Embryonic facial prominence (tissue), 1 donor: ENCODE measurements at regions not wholly inside any gene's neighbourhood (a gene's known extent, or its start where the extent isn't known, plus 50 kb on each side); places are given as distances from the start of the nearest gene placed in this dataset.

Experiments used
- DNase-seq: peaks from one replicate; pipeline ENCODE4 v3.0.0-alpha.2; 2016; ENCODE audit errors: extremely low spot score

DNA sequence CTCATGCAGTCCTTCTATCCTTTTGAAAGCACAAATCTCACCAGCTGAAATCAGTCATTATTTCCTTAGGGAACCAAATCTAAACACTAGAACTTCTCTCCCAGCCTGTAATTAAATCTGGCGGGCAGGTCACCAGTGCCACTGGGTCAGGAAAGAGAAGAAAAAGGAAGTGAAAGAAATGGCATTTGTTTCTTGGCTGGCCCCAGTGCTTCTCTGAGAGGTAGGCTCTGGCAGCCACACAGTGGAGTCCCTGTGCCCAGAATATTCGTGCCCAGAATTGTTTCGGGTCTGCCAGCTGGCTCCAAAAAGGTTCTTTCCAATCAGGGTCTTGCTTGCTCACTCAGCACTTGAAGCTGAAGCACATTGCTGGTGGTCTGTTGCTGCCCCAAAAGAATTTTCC is 133.9 kb upstream of the MTAP start:
- DNase-seq, result no peak

DNA sequence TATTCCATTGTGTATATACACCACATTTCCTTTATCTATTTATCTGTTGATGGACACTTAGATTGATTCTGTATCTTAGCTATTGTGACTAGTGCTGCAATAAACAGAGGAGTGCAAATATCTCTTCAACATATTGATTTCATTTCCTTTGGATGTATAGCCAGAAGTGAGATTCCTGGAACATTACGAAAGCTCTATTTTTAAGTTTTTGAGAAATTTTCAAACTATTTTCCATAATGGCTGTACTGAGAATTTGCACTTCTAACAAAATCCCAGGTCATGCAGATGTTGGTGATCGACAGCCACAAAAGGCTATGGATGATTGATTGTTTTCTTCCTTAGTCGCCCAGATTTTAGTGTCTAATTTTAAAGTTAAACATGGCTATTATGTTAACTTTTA is 132.7 kb upstream of the MTAP start:
- no peak for DNase-seq

DNA sequence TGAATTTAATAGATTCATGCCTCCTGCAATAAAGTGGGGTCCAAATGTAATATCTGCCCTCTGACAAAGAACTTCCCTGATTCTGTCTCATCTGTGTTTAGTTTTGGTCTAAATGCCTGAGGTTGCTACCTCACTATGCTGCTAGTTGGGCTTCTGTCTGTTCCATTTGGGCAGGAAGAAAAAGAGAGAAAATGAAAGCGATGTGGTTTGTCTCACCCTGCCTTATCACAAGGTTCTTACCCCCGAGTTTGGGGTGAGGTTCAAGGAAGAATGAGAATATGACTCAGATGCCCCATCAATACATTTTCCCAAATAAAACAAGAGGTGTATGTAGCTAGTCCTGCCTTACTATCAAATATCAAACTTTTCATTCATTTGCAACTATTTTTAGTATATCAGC is 132.1 kb upstream of the MTAP start:
- no peak for DNase-seq

DNA sequence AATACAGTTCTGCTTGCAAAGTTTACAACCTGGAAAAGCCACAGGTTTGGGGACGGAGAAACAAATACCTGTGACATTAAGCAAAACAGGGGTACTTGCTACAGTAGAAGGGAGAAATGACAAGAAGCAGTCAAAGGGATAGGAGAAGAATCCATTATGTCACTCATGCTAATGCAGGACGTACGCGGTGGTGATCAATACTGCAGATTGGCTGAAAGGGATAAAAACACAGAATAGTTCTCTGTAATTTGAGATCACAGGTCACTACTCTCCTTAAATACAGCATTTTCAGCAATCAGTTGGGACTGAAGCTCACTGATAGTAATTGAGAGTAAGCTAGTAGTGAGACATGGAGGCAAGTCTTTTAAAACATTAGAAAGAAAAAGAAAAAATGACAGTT is 130.3 kb upstream of the MTAP start:
- DNase-seq, result no peak

DNA sequence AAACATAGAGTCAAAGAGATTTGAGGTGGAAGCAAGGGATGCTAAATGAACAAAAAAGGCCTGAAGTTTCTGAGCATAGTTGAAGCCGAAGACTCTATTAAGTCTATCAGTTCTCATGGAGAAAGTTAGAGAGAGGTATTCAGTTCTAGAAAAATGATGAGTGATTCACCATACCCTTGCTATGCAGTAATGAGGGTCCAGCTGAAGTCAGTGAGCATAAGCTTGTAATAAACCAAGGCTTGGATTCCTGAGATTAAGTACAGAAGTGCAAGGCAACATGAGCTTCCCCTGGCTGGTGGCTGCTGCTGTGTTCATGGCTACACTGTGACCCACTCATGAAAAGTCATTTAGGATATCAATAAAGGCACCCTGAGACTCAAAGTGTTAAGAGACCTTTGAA is 129.7 kb upstream of the MTAP start:
- no peak for DNase-seq

GRCh38 chr9:21674894-21675293 is 127.5 kb upstream of the MTAP start:
- DNase-seq, result no peak

GRCh38 chr9:21677387-21677786 is 125.0 kb upstream of the MTAP start:
- no peak for DNase-seq

DNA sequence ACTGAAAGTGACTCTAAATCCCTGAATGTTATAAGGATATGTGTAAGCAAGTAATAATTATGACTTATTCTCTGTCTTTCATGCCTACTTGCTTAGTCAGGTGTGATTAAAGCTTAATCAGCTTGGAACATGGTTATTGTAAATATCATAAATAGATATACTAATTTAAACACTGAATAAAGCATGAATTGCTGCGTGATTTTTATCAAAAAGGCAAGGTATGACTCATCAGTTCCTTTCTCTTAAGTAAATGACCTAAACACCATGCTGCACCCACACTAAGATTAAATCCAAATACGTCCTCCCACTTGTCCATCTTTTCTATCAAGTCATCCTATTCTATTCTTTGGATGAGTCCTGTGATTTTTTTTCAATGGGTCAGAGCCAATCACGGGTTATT is 124.6 kb upstream of the MTAP start:
- DNase-seq, result no peak

- DNase-seq, result no peak
Observed at GRCh38 chr9:21679432-21679831, 123.0 kb upstream of the MTAP start.

GRCh38 chr9:21680590-21680989 is 121.8 kb upstream of the MTAP start:
- DNase-seq, result no peak

DNA sequence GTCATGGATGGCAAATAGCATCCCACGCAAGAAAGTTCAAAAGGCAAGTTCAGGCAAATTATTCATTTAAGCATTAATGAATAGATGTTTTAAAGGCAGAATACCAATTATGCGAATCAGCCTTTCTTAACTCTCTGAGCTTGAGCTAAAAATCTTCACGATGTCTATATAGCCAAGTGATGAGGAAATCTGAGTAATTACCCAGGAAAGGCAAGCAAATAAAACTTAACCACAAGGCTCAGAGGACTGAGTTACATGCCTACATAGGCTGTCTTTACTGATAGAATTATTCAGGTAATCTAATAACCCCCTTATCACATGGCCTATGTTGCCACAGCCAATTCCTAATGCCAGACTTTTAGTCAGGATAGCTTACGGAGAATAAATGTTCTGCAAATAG is 120.8 kb upstream of the MTAP start:
- no peak for DNase-seq

DNA sequence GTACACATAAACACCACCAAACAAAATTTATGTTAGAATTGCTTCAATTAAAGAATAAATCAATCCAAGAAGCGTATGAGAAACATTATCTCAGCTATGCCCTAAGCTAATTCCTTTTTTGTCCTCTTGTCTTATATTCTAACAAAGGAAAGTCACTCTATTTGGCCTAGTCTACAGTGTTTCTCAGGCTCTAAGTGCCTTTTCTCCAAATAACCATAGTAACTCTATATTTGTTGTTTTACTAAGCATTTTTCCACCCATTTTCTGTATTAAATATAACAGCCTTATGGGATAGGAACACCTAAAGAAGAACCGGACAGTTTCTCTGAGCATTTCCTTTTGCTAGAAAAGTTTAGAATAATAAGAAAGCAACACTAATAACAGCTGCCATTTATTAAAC is 120.1 kb upstream of the MTAP start:
- DNase-seq, result no peak

GRCh38 chr9:21682981-21683380 is 119.5 kb upstream of the MTAP start:
- no peak for DNase-seq

- DNase-seq, result no peak
Observed at GRCh38 chr9:21683484-21684175, 118.8 kb upstream of the MTAP start.

GRCh38 chr9:21684231-21684630 is 118.2 kb upstream of the MTAP start:
- DNase-seq, result no peak

DNA sequence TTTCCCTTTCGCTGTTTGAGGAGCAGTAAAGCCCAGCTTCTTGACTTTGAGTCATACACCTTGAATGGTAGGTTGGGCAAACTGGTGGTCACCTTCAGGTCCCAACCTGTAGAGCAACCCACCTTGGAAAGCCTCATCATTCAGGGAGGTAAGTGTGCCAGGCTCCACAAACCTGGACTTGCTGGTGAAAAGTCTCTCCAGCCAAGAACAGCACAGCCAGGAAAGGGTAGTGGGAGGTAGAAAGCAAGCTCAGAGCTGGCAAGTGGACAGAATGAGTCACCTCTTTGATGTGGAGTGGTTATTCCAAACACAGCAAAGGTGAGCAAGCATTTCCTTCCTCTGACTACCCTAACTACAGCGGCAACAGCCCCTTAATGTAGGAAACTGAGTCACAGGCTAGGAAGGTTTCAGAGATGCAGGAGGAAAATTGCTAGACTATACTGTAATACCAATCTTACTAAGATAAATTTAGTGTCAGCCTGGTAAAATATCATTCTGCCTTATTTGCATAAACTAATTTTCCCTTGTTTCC is 117.5 kb upstream of the MTAP start:
- no peak for DNase-seq

- DNase-seq, result no peak
Observed at GRCh38 chr9:21685502-21685901, 116.9 kb upstream of the MTAP start.

- DNase-seq, result no peak
Observed at GRCh38 chr9:21686738-21687137, 115.7 kb upstream of the MTAP start.

- no peak for DNase-seq
Observed at GRCh38 chr9:21687351-21687750, 115.1 kb upstream of the MTAP start.

GRCh38 chr9:21688108-21689102 is 114.0 kb upstream of the MTAP start:
- no peak for DNase-seq

DNA sequence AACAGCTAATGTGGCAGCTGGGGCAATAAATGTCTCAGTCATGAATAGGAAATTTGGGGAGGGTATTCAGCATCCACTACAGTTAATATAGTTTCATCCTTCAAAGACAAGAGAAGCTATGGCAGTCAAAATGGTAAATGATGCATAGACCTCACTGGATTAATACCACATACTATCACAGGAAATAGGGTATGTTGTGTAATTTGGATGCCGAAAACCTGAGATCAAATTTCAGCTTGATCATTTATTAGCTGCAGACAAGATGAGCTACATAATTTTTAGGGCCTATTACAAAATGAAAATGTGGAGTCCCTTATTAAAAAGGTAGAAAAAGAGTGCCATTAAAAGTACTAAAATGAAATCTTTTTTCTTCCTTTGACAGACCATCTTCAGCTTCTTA is 112.6 kb upstream of the MTAP start:
- DNase-seq, result no peak

GRCh38 chr9:21690561-21690960 is 111.9 kb upstream of the MTAP start:
- DNase-seq, result no peak

- DNase-seq, result no peak
Observed at GRCh38 chr9:21692390-21692789, 110.0 kb upstream of the MTAP start.
